GM19455 (cell line): ENCODE measurements at regions not wholly inside any gene's neighbourhood (a gene's known extent, or its start where the extent isn't known, plus 50 kb on each side); places are given as distances from the start of the nearest gene placed in this dataset.

ENCODE experiments used
- ATAC-seq: cut with Tn5 transposase; IDR thresholded peaks from one replicate; pipeline ENCODE4 v1.9.1; 2021; ENCODE audit not compliant: unreplicated experiment

- no peak for ATAC-seq
Observed at GRCh38 chr7:88700725-88701124, 58.8 kb upstream of the ZNF804B start.

GRCh38 chr7:88694207-88694606 lies 65.3 kb upstream of the ZNF804B start:
- no peak for ATAC-seq

GRCh38 chr7:88693131-88693530 lies 66.4 kb upstream of the ZNF804B start:
- ATAC-seq = no peak

- no peak for ATAC-seq
Observed at GRCh38 chr7:88692493-88692892, 67.0 kb upstream of the ZNF804B start.

GRCh38 chr7:88689821-88690220 lies 69.7 kb upstream of the ZNF804B start:
- ATAC-seq = no peak

GRCh38 chr7:88688222-88688621 lies 71.3 kb upstream of the ZNF804B start:
- no peak for ATAC-seq

- ATAC-seq = no peak
Observed at GRCh38 chr7:88686468-88687229, 72.9 kb upstream of the ZNF804B start.

- ATAC-seq = no peak
Observed at GRCh38 chr7:88681682-88682081, 77.8 kb upstream of the ZNF804B start.

GRCh38 chr7:88670536-88670935 lies 89.0 kb upstream of the ZNF804B start:
- ATAC-seq = no peak

- ATAC-seq = no peak
Observed at GRCh38 chr7:88669913-88670312, 89.6 kb upstream of the ZNF804B start.

- ATAC-seq = no peak
Observed at GRCh38 chr7:88668591-88668990, 90.9 kb upstream of the ZNF804B start.

- ATAC-seq = no peak
Observed at GRCh38 chr7:88666626-88667025, 92.9 kb upstream of the ZNF804B start.

- ATAC-seq = no peak
Observed at GRCh38 chr7:88665892-88666514, 93.5 kb upstream of the ZNF804B start.

- ATAC-seq = no peak
Observed at GRCh38 chr7:88664630-88665233, 94.8 kb upstream of the ZNF804B start.

- ATAC-seq = no peak
Observed at GRCh38 chr7:88661921-88662320, 97.6 kb upstream of the ZNF804B start.

GRCh38 chr7:88647825-88648224 lies 111.7 kb upstream of the ZNF804B start:
- ATAC-seq = no peak

- no peak for ATAC-seq
Observed at GRCh38 chr7:88638583-88638982, 120.9 kb upstream of the ZNF804B start.

- no peak for ATAC-seq
Observed at GRCh38 chr7:88637795-88638194, 121.7 kb upstream of the ZNF804B start.

GRCh38 chr7:88635149-88635548 lies 124.4 kb upstream of the ZNF804B start:
- no peak for ATAC-seq

GRCh38 chr7:88629559-88629958 lies 129.9 kb upstream of the ZNF804B start:
- ATAC-seq = no peak

- peak; percentile 100 for ATAC-seq
Observed at GRCh38 chr7:88628363-88629085, 131.0 kb upstream of the ZNF804B start.

GRCh38 chr7:88617185-88617584 lies 142.3 kb upstream of the ZNF804B start:
- ATAC-seq = no peak
